GM18502 (cell line): ENCODE measurements at regions not wholly inside any gene's neighbourhood (a gene's known extent, or its start where the extent isn't known, plus 50 kb on each side); places are given as distances from the start of the nearest gene placed in this dataset.
A peak's percentile ranks its signal among the peaks of the same experiment; 100 is the strongest.

Experiments
- ATAC-seq: cut with Tn5 transposase; IDR thresholded peaks from one replicate; pipeline ENCODE4 v1.9.1; 2021; ENCODE audit warnings: mild to moderate bottlenecking; ENCODE audit not compliant: unreplicated experiment, poor library complexity

GRCh38 chr4:11768251-11768972 is 339.7 kb upstream of the HS3ST1 start:
- no peak for ATAC-seq

GRCh38 chr4:11765849-11766453 is 337.3 kb upstream of the HS3ST1 start:
- peak; percentile 80 for ATAC-seq

GRCh38 chr4:11748164-11748872 is 319.6 kb upstream of the HS3ST1 start:
- ATAC-seq = no peak

GRCh38 chr4:11746734-11747133 is 318.0 kb upstream of the HS3ST1 start:
- ATAC-seq = no peak

- ATAC-seq = no peak
Measured at GRCh38 chr4:11743976-11744375, 315.3 kb upstream of the HS3ST1 start.

GRCh38 chr4:11743236-11743635 is 314.5 kb upstream of the HS3ST1 start:
- no peak for ATAC-seq

- ATAC-seq = no peak
Measured at GRCh38 chr4:11741190-11741652, 312.5 kb upstream of the HS3ST1 start.

- no peak for ATAC-seq
Measured at GRCh38 chr4:11739992-11740391, 311.3 kb upstream of the HS3ST1 start.

- ATAC-seq = no peak
Measured at GRCh38 chr4:11736978-11737377, 308.3 kb upstream of the HS3ST1 start.

GRCh38 chr4:11735651-11736050 is 307.0 kb upstream of the HS3ST1 start:
- ATAC-seq = no peak

GRCh38 chr4:11732155-11732554 is 303.5 kb upstream of the HS3ST1 start:
- no peak for ATAC-seq

- ATAC-seq = no peak
Measured at GRCh38 chr4:11730545-11730944, 301.9 kb upstream of the HS3ST1 start.

GRCh38 chr4:11729548-11729947 is 300.9 kb upstream of the HS3ST1 start:
- no peak for ATAC-seq

- ATAC-seq = no peak
Measured at GRCh38 chr4:11727903-11728564, 299.3 kb upstream of the HS3ST1 start.

- ATAC-seq = no peak
Measured at GRCh38 chr4:11724731-11725130, 296.0 kb upstream of the HS3ST1 start.

- no peak for ATAC-seq
Measured at GRCh38 chr4:11722223-11722622, 293.5 kb upstream of the HS3ST1 start.

- peak; percentile 68 for ATAC-seq
Measured at GRCh38 chr4:11720292-11720691, 291.6 kb upstream of the HS3ST1 start.

GRCh38 chr4:11719879-11720278 is 291.2 kb upstream of the HS3ST1 start:
- ATAC-seq = no peak

GRCh38 chr4:11715753-11716521 is 287.2 kb upstream of the HS3ST1 start:
- no peak for ATAC-seq

- no peak for ATAC-seq
Measured at GRCh38 chr4:11710453-11711093, 281.9 kb upstream of the HS3ST1 start.
